Breast epithelium (tissue), 3 donors: ENCODE measurements at regions not wholly inside any gene's neighbourhood (a gene's known extent, or its start where the extent isn't known, plus 50 kb on each side); places are given as distances from the start of the nearest gene placed in this dataset.

ENCODE experiments used
- CTCF ChIP-seq, 3 donors: fragments of 450-650 bp; IDR thresholded peaks; one replicate each; pipeline ENCODE4 v1.5.1; 2016 to 2017; ENCODE audit warnings: antibody characterized with exemption in 3 of 3, mild to moderate bottlenecking in 3 of 3, moderate library complexity in 3 of 3
- POLR2A ChIP-seq: fragments of 450-650 bp; IDR thresholded peaks from one replicate; pipeline ENCODE4 v1.6.1; 2016; ENCODE audit warnings: antibody characterized with exemption, mild to moderate bottlenecking, moderate library complexity

GRCh38 chr20:40467703-40468411 is 221.2 kb downstream of the MAFB start:
- TF ChIP-seq CTCF (IDR thresholded peaks at IDR 0.05): no peak
- TF ChIP-seq POLR2A: no peak
